Liver (tissue), 8 donors: ENCODE measurements at regions not wholly inside any gene's neighbourhood (a gene's known extent, or its start where the extent isn't known, plus 50 kb on each side); places are given as distances from the start of the nearest gene placed in this dataset.

ENCODE experiments used
- DNase-seq: peaks from one replicate; pipeline ENCODE4 v3.0.0-alpha.2; 2017; ENCODE audit warnings: low spot score
- H3K27ac ChIP-seq, 2 donors: one replicate each; pipeline ENCODE4 v1.7.0; 2013; ENCODE audit warnings: inconsistent platforms in 2 of 2, low read length in 2 of 2, control low read depth in 1 of 2, low read depth in 1 of 2, mild to moderate bottlenecking in 1 of 2
- H3K27me3 ChIP-seq, 4 donors: one replicate each; pipeline versions ENCODE4 v1.6.1 to v1.7.0; 2013; ENCODE audit warnings: low read length in 3 of 4, inconsistent platforms in 1 of 4, mild to moderate bottlenecking in 1 of 4, moderate library complexity in 1 of 4; ENCODE audit not compliant: control insufficient read depth in 4 of 4, insufficient read depth in 4 of 4
- H3K36me3 ChIP-seq, 4 donors: one replicate each; pipeline versions ENCODE4 v1.6.1 to v1.7.0; 2013; ENCODE audit warnings: low read length in 3 of 4, mild to moderate bottlenecking in 3 of 4, low read depth in 1 of 4, moderate library complexity in 1 of 4; ENCODE audit not compliant: control insufficient read depth in 4 of 4, insufficient read depth in 3 of 4
- H3K4me1 ChIP-seq, 4 donors: one replicate each; pipeline versions ENCODE4 v1.6.1 to v1.7.0; 2013; ENCODE audit warnings: low read length in 3 of 4, mild to moderate bottlenecking in 3 of 4, moderate library complexity in 1 of 4; ENCODE audit not compliant: control insufficient read depth in 4 of 4, insufficient read depth in 4 of 4
- H3K4me3 ChIP-seq, 3 donors: one replicate each; pipeline versions ENCODE4 v1.6.1 to v1.7.0; 2013; ENCODE audit warnings: low read length in 3 of 3, control low read depth in 1 of 3, low read depth in 1 of 3, mild to moderate bottlenecking in 1 of 3
- H3K9ac ChIP-seq, 2 donors: one replicate each; pipeline ENCODE4 v1.7.0; 2013; ENCODE audit warnings: low read length in 2 of 2, mild to moderate bottlenecking in 2 of 2, moderate library complexity in 2 of 2, control low read depth in 1 of 2, low read depth in 1 of 2
- H3K9me3 ChIP-seq, 4 donors: one replicate each; pipeline versions ENCODE4 v1.6.1 to v1.7.0; 2013; ENCODE audit warnings: low read length in 3 of 4; ENCODE audit not compliant: control insufficient read depth in 4 of 4
- ATF3 ChIP-seq: IDR thresholded peaks from 2 replicates; pipeline ENCODE4 v1.6.1; 2016; ENCODE audit warnings: antibody characterized with exemption
- CTCF ChIP-seq: fragments of 150-350 bp; IDR thresholded peaks from 2 replicates; pipeline ENCODE4 v1.5.1; 2017; ENCODE audit warnings: improper control_type of control experiment, low read depth, low read length; ENCODE audit not compliant: missing input control
- EGR1 ChIP-seq, 2 donors: IDR thresholded peaks; 2 replicates each; pipeline ENCODE4 v1.6.1; 2016 to 2018; ENCODE audit warnings: antibody characterized with exemption in 2 of 2, low read depth in 2 of 2
- FOXA1 ChIP-seq: IDR thresholded peaks from 2 replicates; pipeline ENCODE4 v1.6.1; 2016; ENCODE audit warnings: antibody characterized with exemption
- FOXA2 ChIP-seq: IDR thresholded peaks from 2 replicates; pipeline ENCODE4 v1.6.1; 2016; ENCODE audit warnings: antibody characterized with exemption
- GABPA ChIP-seq, 2 donors: IDR thresholded peaks in 1 of 2; conservative IDR thresholded peaks in 1 of 2; 2 replicates each; pipeline ENCODE4 v1.6.1; 2016; ENCODE audit warnings: antibody characterized with exemption in 2 of 2, mild to moderate bottlenecking in 1 of 2, moderate library complexity in 1 of 2
- HNF4A ChIP-seq, 2 donors: conservative IDR thresholded peaks; 2 replicates each; pipeline ENCODE4 v1.6.1; 2016; ENCODE audit warnings: antibody characterized with exemption in 2 of 2, mild to moderate bottlenecking in 2 of 2
- HNF4G ChIP-seq: IDR thresholded peaks from 2 replicates; pipeline ENCODE4 v1.6.1; 2016; ENCODE audit warnings: antibody characterized with exemption
- MAX ChIP-seq: IDR thresholded peaks from 2 replicates; pipeline ENCODE4 v1.6.1; 2016; ENCODE audit warnings: antibody characterized with exemption
- NR2F2 ChIP-seq: IDR thresholded peaks from 2 replicates; pipeline ENCODE4 v1.6.1; 2016; ENCODE audit warnings: antibody characterized with exemption
- RAD21 ChIP-seq, 2 donors: IDR thresholded peaks; 2 replicates each; pipeline ENCODE4 v1.6.1; 2016; ENCODE audit warnings: antibody characterized with exemption in 2 of 2, mild to moderate bottlenecking in 2 of 2
- REST ChIP-seq: IDR thresholded peaks from 2 replicates; pipeline ENCODE4 v1.6.1; 2016; ENCODE audit warnings: antibody characterized with exemption, mild to moderate bottlenecking
- RXRA ChIP-seq, 2 donors: IDR thresholded peaks; 2 replicates each; pipeline ENCODE4 v1.6.1; 2017 to 2018; ENCODE audit warnings: antibody characterized with exemption in 2 of 2, mild to moderate bottlenecking in 1 of 2
- SP1 ChIP-seq: IDR thresholded peaks from 2 replicates; pipeline ENCODE4 v1.6.1; 2018; ENCODE audit warnings: antibody characterized with exemption, mild to moderate bottlenecking
- TAF1 ChIP-seq: conservative IDR thresholded peaks from 2 replicates; pipeline ENCODE4 v1.6.1; 2016; ENCODE audit warnings: antibody characterized with exemption, mild to moderate bottlenecking
- YY1 ChIP-seq: IDR thresholded peaks from 2 replicates; pipeline ENCODE4 v1.6.1; 2016; ENCODE audit warnings: antibody characterized with exemption, mild to moderate bottlenecking
- ZBTB33 ChIP-seq: IDR thresholded peaks from 2 replicates; pipeline ENCODE4 v1.6.1; 2016; ENCODE audit warnings: antibody characterized with exemption
- whole genome bisulfite sequencing: extraction: QIAGEN DNeasy Blood & Tissue Kit; methylation state at CpG from one replicate; pipeline ENCODE4 v1.1.7; 2013; 5-methylcytosine and 5-hydroxymethylcytosine counted together
- donor health status: healthy.
- donor health status: healthy.
- donor health status: healthy.
- donor health status: healthy.
- donor health status: healthy.

- TF ChIP-seq TAF1 (no peak), YY1 (no peak), ATF3 (no peak), RXRA (IDR thresholded peaks at IDR 0.05) (no peak), ZBTB33 (no peak), NR2F2 (no peak), EGR1 (IDR thresholded peaks at IDR 0.05; ENCODE audit: low read depth in 2 of 2) (no peak), RAD21 (IDR thresholded peaks at IDR 0.05) (no peak), GABPA (IDR thresholded peaks at IDR 0.05 in 1 of 2, conservative IDR thresholded peaks at IDR 0.05 in 1 of 2) (no peak), SP1 (no peak)
- no peaks in the 10 kb centered on the region for H3K36me3 ChIP-seq
- no peak overlapping the region for H3K27ac ChIP-seq
- H3K4me3 ChIP-seq, result no peak overlapping the region
- no peaks in the 10 kb centered on the region for H3K4me1 ChIP-seq
- peaks cover 0 to 3% (median 0%) of the 10 kb centered on the region in 4 donors for H3K27me3 ChIP-seq
- 67% methylated on average over 4 of the region's 4 CpGs for WGBS
- DNase-seq, result no peak
- H3K9ac ChIP-seq, result no peak overlapping the region
- H3K9me3 ChIP-seq, result no peaks in the 10 kb centered on the region
Measured at GRCh38 chr4:187084701-187085100, 361.0 kb upstream of the FAT1 start.

GRCh38 chr4:187085339-187085738 is 361.7 kb upstream of the FAT1 start:
- no peaks in the 10 kb centered on the region for H3K9me3 ChIP-seq
- DNase-seq, result no peak
- no peak overlapping the region for H3K9ac ChIP-seq
- H3K4me1 ChIP-seq, result no peaks in the 10 kb centered on the region
- H3K27ac ChIP-seq, result no peak overlapping the region
- peaks cover 0 to 3% (median 0%) of the 10 kb centered on the region in 4 donors for H3K27me3 ChIP-seq
- TF ChIP-seq MAX (no peak), ZBTB33 (no peak), RAD21 (IDR thresholded peaks at IDR 0.05) (no peak), HNF4A (conservative IDR thresholded peaks at IDR 0.05) (no peak), YY1 (no peak), REST (no peak), FOXA1 (no peak), ATF3 (no peak), HNF4G (no peak), RXRA (IDR thresholded peaks at IDR 0.05) (no peak), CTCF (no peak), EGR1 (IDR thresholded peaks at IDR 0.05; ENCODE audit: low read depth in 2 of 2) (no peak), SP1 (no peak), FOXA2 (no peak), NR2F2 (no peak), GABPA (IDR thresholded peaks at IDR 0.05 in 1 of 2, conservative IDR thresholded peaks at IDR 0.05 in 1 of 2) (no peak), TAF1 (no peak)
- no peak overlapping the region for H3K4me3 ChIP-seq
- H3K36me3 ChIP-seq, result no peaks in the 10 kb centered on the region
- 90% methylated on average over 3 of the region's 3 CpGs for WGBS
